ENCODE measurements at regions not wholly inside any gene's neighbourhood (a gene's known extent, or its start where the extent isn't known, plus 50 kb on each side); places are given as distances from the start of the nearest gene placed in this dataset.

DNA sequence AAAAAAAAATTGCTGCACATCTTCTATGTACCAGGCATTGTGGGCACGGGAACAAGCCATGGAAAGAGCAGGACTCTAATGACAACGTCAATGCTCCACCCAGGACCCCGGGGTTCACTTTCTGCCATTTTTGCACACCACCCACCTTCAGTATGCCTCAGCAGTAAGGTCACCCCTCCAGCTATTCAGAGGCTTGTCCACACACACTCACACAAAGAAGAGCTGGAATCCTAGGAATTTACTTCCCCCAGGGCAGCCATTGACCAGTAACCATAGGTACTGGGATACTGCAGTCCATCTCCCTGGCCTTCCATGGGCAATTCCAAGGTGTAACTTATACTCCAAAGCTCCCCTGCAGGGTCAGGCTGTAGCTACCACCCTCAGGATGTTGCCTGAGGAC, 170.8 kb downstream of the SUCLG1 start:
- H3K27ac ChIP-seq = no peak overlapping the region
- no peaks in the 10 kb centered on the region for H3K27me3 ChIP-seq
- TF ChIP-seq POLR2AphosphoS5 (IDR thresholded peaks at IDR 0.05) (no peak), POLR2A (IDR thresholded peaks at IDR 0.05) (no peak)
- TF ChIP-seq, protein P1, sequence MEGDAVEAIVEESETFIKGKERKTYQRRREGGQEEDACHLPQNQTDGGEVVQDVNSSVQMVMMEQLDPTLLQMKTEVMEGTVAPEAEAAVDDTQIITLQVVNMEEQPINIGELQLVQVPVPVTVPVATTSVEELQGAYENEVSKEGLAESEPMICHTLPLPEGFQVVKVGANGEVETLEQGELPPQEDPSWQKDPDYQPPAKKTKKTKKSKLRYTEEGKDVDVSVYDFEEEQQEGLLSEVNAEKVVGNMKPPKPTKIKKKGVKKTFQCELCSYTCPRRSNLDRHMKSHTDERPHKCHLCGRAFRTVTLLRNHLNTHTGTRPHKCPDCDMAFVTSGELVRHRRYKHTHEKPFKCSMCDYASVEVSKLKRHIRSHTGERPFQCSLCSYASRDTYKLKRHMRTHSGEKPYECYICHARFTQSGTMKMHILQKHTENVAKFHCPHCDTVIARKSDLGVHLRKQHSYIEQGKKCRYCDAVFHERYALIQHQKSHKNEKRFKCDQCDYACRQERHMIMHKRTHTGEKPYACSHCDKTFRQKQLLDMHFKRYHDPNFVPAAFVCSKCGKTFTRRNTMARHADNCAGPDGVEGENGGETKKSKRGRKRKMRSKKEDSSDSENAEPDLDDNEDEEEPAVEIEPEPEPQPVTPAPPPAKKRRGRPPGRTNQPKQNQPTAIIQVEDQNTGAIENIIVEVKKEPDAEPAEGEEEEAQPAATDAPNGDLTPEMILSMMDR (IDR thresholded peaks at IDR 0.05) = no peak
- intact Hi-C loops (cut with DNase I; ENCODE audit: low total_unique reads) = no loop called here
- DNase-seq (ENCODE audit: low spot score in 2 of 2) = no peak
- H3K9me3 ChIP-seq = no peaks in the 10 kb centered on the region
- H3K4me1 ChIP-seq = no peaks in the 10 kb centered on the region
- no peak overlapping the region for H3K4me3 ChIP-seq
- no peaks in the 10 kb centered on the region for H3K36me3 ChIP-seq

DNA sequence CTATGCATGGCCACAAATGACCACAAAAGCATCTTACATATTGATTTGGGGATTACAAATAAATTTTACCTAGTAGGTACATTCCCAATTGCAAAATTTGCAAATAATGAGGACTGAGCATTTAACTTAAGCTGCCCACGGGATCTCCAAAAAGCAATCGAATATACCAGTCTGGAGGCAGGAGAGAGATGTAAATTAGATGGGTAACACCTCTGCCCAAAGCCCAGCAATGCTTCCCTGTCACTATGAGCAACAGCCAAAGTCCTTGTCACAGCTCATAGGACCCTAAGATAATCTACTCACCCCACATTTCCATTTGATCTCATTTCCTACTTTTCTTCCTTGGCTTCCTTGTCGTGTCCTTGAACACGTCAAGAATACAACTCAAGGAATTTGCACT, 172.2 kb downstream of the SUCLG1 start:
- Histone ChIP-seq H3K4me1 (no peaks in the 10 kb centered on the region), H3K4me3 (no peak overlapping the region), H3K9me3 (no peaks in the 10 kb centered on the region), H3K27ac (no peak overlapping the region), H3K27me3 (no peaks in the 10 kb centered on the region), H3K36me3 (no peaks in the 10 kb centered on the region)
- intact Hi-C loops (cut with DNase I; ENCODE audit: low total_unique reads) = no loop called here
- DNase-seq (ENCODE audit: low spot score in 2 of 2) = no peak
- TF ChIP-seq POLR2A (IDR thresholded peaks at IDR 0.05) (no peak), POLR2AphosphoS5 (IDR thresholded peaks at IDR 0.05) (no peak)
- TF ChIP-seq, protein P1 (IDR thresholded peaks at IDR 0.05) = no peak

DNA sequence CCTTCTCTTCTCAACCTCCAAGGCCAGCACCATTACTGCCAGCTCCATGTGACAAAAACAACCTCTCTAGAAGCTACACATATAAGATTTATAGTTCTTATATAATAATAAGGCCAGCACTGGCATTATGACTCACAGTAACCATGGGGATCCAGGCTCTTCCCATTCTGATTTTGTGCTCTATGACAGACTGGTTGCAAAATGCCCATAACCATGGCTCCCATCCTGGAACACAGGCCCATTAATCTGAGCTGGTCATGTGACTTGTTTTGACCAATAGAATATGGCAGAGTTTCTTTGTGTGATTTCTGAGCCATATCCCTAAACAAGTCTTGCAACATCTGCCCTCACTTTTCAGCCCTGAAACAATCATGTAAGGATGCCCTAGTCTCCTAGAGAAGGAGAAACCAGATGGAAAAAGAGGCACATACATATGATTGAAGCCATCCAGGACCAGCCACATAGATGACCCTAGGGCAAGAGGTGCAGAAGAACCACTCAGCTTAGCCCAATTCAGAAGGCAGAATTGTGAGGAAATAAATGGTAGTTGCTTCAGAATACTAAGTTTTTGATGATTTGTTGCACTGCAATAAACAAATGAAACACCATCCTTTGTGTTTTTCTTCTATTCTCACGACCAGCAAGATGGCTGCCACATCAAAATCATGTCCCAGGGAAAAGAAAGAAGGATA, 173.9 kb downstream of the SUCLG1 start:
- intact Hi-C loops (cut with DNase I; ENCODE audit: low total_unique reads) = no loop called here
- Histone ChIP-seq H3K27me3 (no peaks in the 10 kb centered on the region), H3K4me1 (no peaks in the 10 kb centered on the region), H3K27ac (no peak overlapping the region), H3K9me3 (no peaks in the 10 kb centered on the region), H3K4me3 (no peak overlapping the region), H3K36me3 (no peaks in the 10 kb centered on the region)
- DNase-seq (ENCODE audit: low spot score in 2 of 2) = no peak
- TF ChIP-seq, protein P1 (IDR thresholded peaks at IDR 0.05) = no peak
- TF ChIP-seq POLR2AphosphoS5 (IDR thresholded peaks at IDR 0.05) (no peak), POLR2A (IDR thresholded peaks at IDR 0.05) (no peak)

DNA sequence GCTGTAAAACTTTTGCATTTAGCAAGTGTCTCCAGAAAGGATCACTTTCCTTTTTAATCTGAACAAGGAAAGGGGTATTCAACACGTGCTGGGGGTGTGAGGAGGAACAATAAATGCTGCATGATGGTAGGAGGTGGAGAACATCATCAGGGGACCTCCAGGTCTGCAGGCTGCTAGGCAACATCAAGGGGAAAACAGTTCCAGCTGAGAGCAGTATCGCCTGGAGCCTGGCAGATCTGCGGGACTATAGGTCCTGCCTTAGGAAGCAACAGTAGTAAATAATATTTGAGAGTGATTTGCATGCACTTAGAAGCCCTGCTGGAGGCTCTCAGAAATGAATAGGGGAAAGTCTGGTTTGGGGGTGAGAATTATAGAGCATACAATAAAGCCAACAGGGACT, 175.6 kb downstream of the SUCLG1 start:
- Histone ChIP-seq H3K4me3 (no peak overlapping the region), H3K27ac (no peak overlapping the region), H3K27me3 (no peaks in the 10 kb centered on the region), H3K36me3 (no peaks in the 10 kb centered on the region), H3K9me3 (no peaks in the 10 kb centered on the region), H3K4me1 (no peaks in the 10 kb centered on the region)
- intact Hi-C loops (cut with DNase I; ENCODE audit: low total_unique reads) = no loop called here
- TF ChIP-seq POLR2AphosphoS5 (IDR thresholded peaks at IDR 0.05) = no peak
- TF ChIP-seq, protein P1 (IDR thresholded peaks at IDR 0.05) = no peak
- TF ChIP-seq POLR2A (IDR thresholded peaks at IDR 0.05) = no peak
- DNase-seq (ENCODE audit: low spot score in 2 of 2) = no peak

DNA sequence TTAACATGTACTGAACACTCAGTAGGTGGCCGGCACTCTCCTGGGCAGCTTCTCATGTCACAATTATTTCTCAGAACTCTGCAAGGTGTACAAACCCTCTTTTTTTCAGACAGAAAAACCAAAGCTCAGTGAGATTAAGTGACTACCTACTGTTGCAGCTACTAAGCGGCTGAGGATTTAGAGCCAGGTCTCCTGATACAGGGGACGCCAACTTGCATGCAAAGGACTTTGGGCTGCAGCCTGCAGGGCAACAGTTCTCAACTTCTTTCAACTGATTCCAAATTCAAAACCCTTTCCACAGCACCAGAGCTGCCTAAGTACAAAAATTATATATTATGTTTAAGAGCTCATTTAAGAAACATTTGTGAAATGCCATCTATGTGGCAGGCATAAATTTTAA, 177.6 kb downstream of the SUCLG1 start:
- no peak overlapping the region for H3K27ac ChIP-seq
- intact Hi-C loops (cut with DNase I; ENCODE audit: low total_unique reads) = no loop called here

More for the DNA sequence above, 177.6 kb downstream of the SUCLG1 start:
- no peaks in the 10 kb centered on the region for H3K4me1 ChIP-seq
- TF ChIP-seq POLR2A (IDR thresholded peaks at IDR 0.05) (no peak), POLR2AphosphoS5 (IDR thresholded peaks at IDR 0.05) (no peak)
- TF ChIP-seq, protein P1 (IDR thresholded peaks at IDR 0.05) = no peak
- no peaks in the 10 kb centered on the region for H3K27me3 ChIP-seq
- no peak for DNase-seq (ENCODE audit: low spot score in 2 of 2)
- no peaks in the 10 kb centered on the region for H3K9me3 ChIP-seq
- no peak overlapping the region for H3K4me3 ChIP-seq
- no peaks in the 10 kb centered on the region for H3K36me3 ChIP-seq

Data from breast epithelium (tissue), 4 donors.